Panc1 (cell line): ENCODE measurements at regions not wholly inside any gene's neighbourhood (a gene's known extent, or its start where the extent isn't known, plus 50 kb on each side); places are given as distances from the start of the nearest gene placed in this dataset.

Experiments used
- ATAC-seq: fragments of 200-7000 bp; cut with Tn5 transposase; 2 replicates; pipeline ENCODE4 v1.9.1; 2020; ENCODE audit warnings: mild to moderate bottlenecking, moderate library complexity
- BruUV-seq: library from RNA; stranded (reverse); fragments of 400-500 nt; replicated peaks from 2 replicates; lab custom pipeline; 2021; lab: Mats Ljungman, UMichigan
- CTCF ChIA-PET: fragments of 300-600 bp; sonication (Branson Sonifier 250); formaldehyde crosslinking; loops from one replicate; lab custom pipeline; 2022; ENCODE audit warnings: antibody characterized with exemption; lab: Charles Lee
- POLR2A ChIA-PET: fragments of 300-600 bp; sonication (Branson Sonifier 250); formaldehyde crosslinking; loops from one replicate; lab custom pipeline; 2022; ENCODE audit warnings: antibody characterized with exemption; lab: Charles Lee
- DNase-seq: peaks from one replicate; pipeline ENCODE4 v3.0.0-alpha.2; 2010; ENCODE audit warnings: low read depth, low spot score
- H3K27ac ChIP-seq: 2 replicates; pipeline ENCODE4 v1.5.1; 2011; ENCODE audit warnings: mild to moderate bottlenecking, low read length, inconsistent platforms
- H3K27me3 ChIP-seq: fragments of 200-500 bp; sonication (Bioruptor generic); 2 replicates; pipeline ENCODE4 v1.6.0; 2014; ENCODE audit warnings: low read length, inconsistent platforms; ENCODE audit not compliant: control insufficient read depth, insufficient read depth
- H3K36me3 ChIP-seq: fragments of 200-500 bp; sonication (Bioruptor generic); 2 replicates; pipeline ENCODE4 v1.5.1; 2014; ENCODE audit warnings: inconsistent platforms, mild to moderate bottlenecking, low read length, moderate library complexity; ENCODE audit not compliant: control insufficient read depth, insufficient read depth
- H3K4me1 ChIP-seq: 2 replicates; pipeline ENCODE4 v1.5.1; 2011; ENCODE audit warnings: inconsistent platforms, mild to moderate bottlenecking, low read length, moderate library complexity; ENCODE audit not compliant: control insufficient read depth, insufficient read depth
- H3K4me3 ChIP-seq, 2 experiments: 2 replicates each; pipeline ENCODE4 v1.5.1; 2011 to 2012; ENCODE audit warnings: low read depth in 2 of 2, low read length in 2 of 2, mild to moderate bottlenecking in 2 of 2, inconsistent platforms in 1 of 2, moderate library complexity in 1 of 2
- H3K9me3 ChIP-seq: fragments of 200-500 bp; sonication (Bioruptor generic); 2 replicates; pipeline ENCODE4 v1.5.1; 2014; ENCODE audit warnings: low read depth, mild to moderate bottlenecking, inconsistent platforms, low read length, moderate library complexity; ENCODE audit not compliant: control insufficient read depth, insufficient read depth
- CTCF ChIP-seq: fragments of 450-650 bp; IDR thresholded peaks from 2 replicates; pipeline ENCODE4 v1.5.1; 2017; ENCODE audit warnings: mild to moderate bottlenecking
- POLR2AphosphoS5 ChIP-seq: IDR thresholded peaks from 2 replicates; pipeline ENCODE4 v1.6.1; 2012; ENCODE audit warnings: mild to moderate bottlenecking, low read depth, low read length, moderate library complexity
- REST ChIP-seq, 2 experiments: IDR thresholded peaks; 2 replicates each; pipeline ENCODE4 v1.6.1; 2011 to 2012; ENCODE audit warnings: low read depth in 2 of 2, control low read depth in 1 of 2, low read length in 1 of 2, mild to moderate bottlenecking in 1 of 2, moderate library complexity in 1 of 2; ENCODE audit not compliant: insufficient read depth in 1 of 2
- SIN3A ChIP-seq: IDR thresholded peaks from 2 replicates; pipeline ENCODE4 v1.6.1; 2012; ENCODE audit warnings: low read depth, mild to moderate bottlenecking, low read length, moderate library complexity, borderline replicate concordance; ENCODE audit not compliant: insufficient read depth
- TCF7L2 ChIP-seq: IDR thresholded peaks from 2 replicates; pipeline ENCODE4 v1.6.1; 2011; ENCODE audit warnings: mild to moderate bottlenecking, low read depth, low read length, inconsistent platforms
- in situ Hi-C: cut with HindIII; loops from 2 replicates; pipeline ENCODE4 v1.10.0; 2016; ENCODE audit warnings: low sequenced_read_pairs, low pct_unique_long_range_greater_than_20kb
- intact Hi-C: fragments of 100-400 bp; cut with micrococcal nuclease; formaldehyde crosslinking; loops from one replicate; pipeline ENCODE4 v1.10.0; 2022; ENCODE audit not compliant: unreplicated experiment

GRCh38 chr2:74036010-74036409 is 51.3 kb downstream of the TET3 start:
- H3K27me3 ChIP-seq = no peaks in the 10 kb centered on the region
- intact Hi-C loops = no loop called here
- DNase-seq = no peak
- in situ Hi-C loops = no loop called here
- H3K9me3 ChIP-seq = no peaks in the 10 kb centered on the region
- ChIA-PET POLR2A (interaction anchor here (0.6 kb wide), 1 partner anchor 65 kb away, joined by 3 read pairs; no protein-coding TSS in a partner anchor), CTCF (no interaction called here)
- BruUV-seq = no TSS peak
- H3K36me3 ChIP-seq = no peaks in the 10 kb centered on the region
- TF ChIP-seq TCF7L2 = no peak
- TF ChIP-seq SIN3A = no peak
- no peak for TF ChIP-seq CTCF
- no peak for TF ChIP-seq REST (IDR thresholded peaks at IDR 0.05; ENCODE audit: insufficient read depth in 1 of 2, low read depth in 2 of 2, low read length in 1 of 2)
- no peak for TF ChIP-seq POLR2AphosphoS5
- no peak for ATAC-seq
- no peaks in the 10 kb centered on the region for H3K4me1 ChIP-seq
- no peak overlapping the region for H3K4me3 ChIP-seq
- no peak overlapping the region for H3K27ac ChIP-seq

GRCh38 chr2:74036450-74037195 is 51.9 kb downstream of the TET3 start:
- no peak for TF ChIP-seq TCF7L2
- no peak for ATAC-seq
- no TSS peak for BruUV-seq

GRCh38 chr2:74037379-74037860 is 52.7 kb downstream of the TET3 start:
- Histone ChIP-seq H3K9me3 (no peaks in the 10 kb centered on the region), H3K27me3 (no peaks in the 10 kb centered on the region), H3K36me3 (no peaks in the 10 kb centered on the region), H3K4me3 (no peak overlapping the region), H3K27ac (no peak overlapping the region), H3K4me1 (no peaks in the 10 kb centered on the region)
- ChIA-PET CTCF (no interaction called here), POLR2A (no interaction called here)
- BruUV-seq = no TSS peak
- intact Hi-C loops (no loop called here), in situ Hi-C loops (no loop called here)
- ATAC-seq = no peak
- no peak for TF ChIP-seq SIN3A
- no peak for DNase-seq

More at GRCh38 chr2:74036450-74037195, 51.9 kb downstream of the TET3 start:
- H3K4me3 ChIP-seq = no peak overlapping the region
- H3K27ac ChIP-seq = no peak overlapping the region
- no peaks in the 10 kb centered on the region for H3K27me3 ChIP-seq
- no peaks in the 10 kb centered on the region for H3K4me1 ChIP-seq
- no peaks in the 10 kb centered on the region for H3K9me3 ChIP-seq
- in situ Hi-C loops (no loop called here), intact Hi-C loops (no loop called here)
- no peaks in the 10 kb centered on the region for H3K36me3 ChIP-seq
- no peak for DNase-seq
- ChIA-PET CTCF (no interaction called here), POLR2A (no interaction called here)
